ENCODE measurements at regions not wholly inside any gene's neighbourhood (a gene's known extent, or its start where the extent isn't known, plus 50 kb on each side); places are given as distances from the start of the nearest gene placed in this dataset.

DNA sequence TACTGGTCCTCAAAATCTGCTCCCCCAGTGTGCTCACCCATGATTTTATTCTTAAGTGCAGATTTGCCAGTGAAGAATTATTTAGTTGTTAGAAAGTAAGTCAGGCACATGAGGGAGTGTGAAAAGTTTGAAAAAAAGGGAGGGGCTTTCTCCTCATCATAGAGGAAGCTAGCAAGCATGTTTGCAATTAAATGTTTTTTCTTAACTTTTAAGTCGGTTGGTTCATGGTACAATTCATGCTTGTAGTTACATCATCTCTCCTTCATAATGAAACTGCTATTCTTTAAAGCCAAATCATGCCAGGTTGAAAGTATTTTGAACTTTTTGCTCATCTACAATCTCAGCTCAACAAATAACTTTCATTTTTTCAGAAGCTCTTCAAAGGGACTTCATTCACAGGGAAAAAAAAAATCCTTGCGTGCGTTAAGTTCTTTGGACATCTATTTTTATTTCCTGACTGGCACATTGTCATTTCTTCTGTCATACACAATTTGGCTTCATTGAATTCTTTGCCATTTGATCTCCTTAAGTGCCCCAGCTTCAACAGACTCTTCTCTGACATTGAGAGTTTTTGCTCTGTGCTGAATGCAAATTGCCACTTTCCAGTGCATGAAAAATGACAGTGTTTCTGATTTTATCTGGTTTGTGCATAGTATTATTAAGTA lies 456.9 kb downstream of the TMEM232 start:
- ChIA-PET POLR2A (no interaction called here), RAD21 (ENCODE audit: low non-redundant PET in 1 of 2, low total read pairs in 2 of 2, uncharacterized antibody in 2 of 2, unreplicated experiment in 2 of 2) (no interaction called here)

DNA sequence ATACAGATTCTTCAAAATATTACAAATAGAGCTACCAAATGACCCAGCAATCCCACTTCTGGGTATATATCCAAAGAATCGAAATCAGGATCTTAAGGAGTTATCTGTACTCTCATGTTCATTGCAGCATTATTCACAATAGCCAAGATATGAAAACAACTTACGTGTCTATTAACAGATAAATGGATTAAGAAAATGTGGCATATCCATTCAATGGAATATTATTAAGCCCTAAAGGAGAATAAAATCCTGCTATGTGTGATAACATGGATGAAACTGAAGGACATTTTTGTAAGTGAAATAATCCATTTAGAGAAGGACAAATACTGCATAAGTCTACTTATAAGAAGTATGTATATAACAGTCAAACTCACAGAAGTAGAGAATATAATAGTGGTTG lies 450.6 kb downstream of the TMEM232 start:
- CTCF ChIA-PET, result no interaction called here
- DNase-seq (ENCODE audit: low read depth, low spot score) (no peak), ATAC-seq (no peak)
- Histone ChIP-seq H4K20me1 (ENCODE audit: insufficient read depth) (no peaks in the 10 kb centered on the region), H3K36me3 (ENCODE audit: control insufficient read depth in 1 of 2, insufficient read depth in 2 of 2, low read length in 2 of 2) (no peaks in the 10 kb centered on the region), H3K79me2 (ENCODE audit: insufficient read depth, low read length) (no peaks in the 10 kb centered on the region), H3K4me1 (ENCODE audit: control insufficient read depth in 1 of 2, insufficient read depth in 2 of 2, low read length in 2 of 2) (no peaks in the 10 kb centered on the region), H3K4me2 (ENCODE audit: low read length) (no peak overlapping the region), H2AFZ (ENCODE audit: low read depth, low read length, poor library complexity, severe bottlenecking) (no peak overlapping the region), H3K4me3 (replicated peaks in 1 of 2; ENCODE audit: low read depth in 1 of 2, low read length in 2 of 2) (no peak overlapping the region), H3K9me3 (ENCODE audit: control insufficient read depth in 1 of 2, insufficient read depth in 1 of 2, low read depth in 1 of 2, low read length in 2 of 2) (no peaks in the 10 kb centered on the region), H3K27ac (ENCODE audit: low read depth, low read length) (no peak overlapping the region), H3K9me2 (ENCODE audit: insufficient read depth) (no peaks in the 10 kb centered on the region), H3K9ac (ENCODE audit: low read length) (no peak overlapping the region), H3K27me3 (ENCODE audit: insufficient read depth, low read length) (no peaks in the 10 kb centered on the region)
- RAD21 ChIA-PET (ENCODE audit: low non-redundant PET in 1 of 2, low total read pairs in 2 of 2, uncharacterized antibody in 2 of 2, unreplicated experiment in 2 of 2), result no interaction called here
- BruUV-seq (replicated peaks), result no TSS peak
- TF ChIP-seq ZFX (IDR thresholded peaks at IDR 0.05) (no peak), SIN3A (IDR thresholded peaks at IDR 0.05; ENCODE audit: low read depth) (no peak), YY1 (IDR thresholded peaks at IDR 0.05; ENCODE audit: extremely low read depth, insufficient replicate concordance, low read depth, low read length) (no peak), CEBPB (IDR thresholded peaks at IDR 0.05; ENCODE audit: low read depth) (no peak), SRF (IDR thresholded peaks at IDR 0.05; ENCODE audit: low read depth) (no peak), EZH2phosphoT487 (IDR thresholded peaks at IDR 0.05; ENCODE audit: borderline replicate concordance) (no peak), POLR2AphosphoS5 (IDR thresholded peaks at IDR 0.05; ENCODE audit: low read depth, low read length) (no peak), ELF1 (IDR thresholded peaks at IDR 0.05; ENCODE audit: borderline replicate concordance, low read depth) (no peak), EGR1 (IDR thresholded peaks at IDR 0.05; ENCODE audit: low read depth) (no peak)
- TF ChIP-seq, protein P1, sequence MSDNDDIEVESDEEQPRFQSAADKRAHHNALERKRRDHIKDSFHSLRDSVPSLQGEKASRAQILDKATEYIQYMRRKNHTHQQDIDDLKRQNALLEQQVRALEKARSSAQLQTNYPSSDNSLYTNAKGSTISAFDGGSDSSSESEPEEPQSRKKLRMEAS (IDR thresholded peaks at IDR 0.05), result no peak
- TF ChIP-seq, protein P2, sequence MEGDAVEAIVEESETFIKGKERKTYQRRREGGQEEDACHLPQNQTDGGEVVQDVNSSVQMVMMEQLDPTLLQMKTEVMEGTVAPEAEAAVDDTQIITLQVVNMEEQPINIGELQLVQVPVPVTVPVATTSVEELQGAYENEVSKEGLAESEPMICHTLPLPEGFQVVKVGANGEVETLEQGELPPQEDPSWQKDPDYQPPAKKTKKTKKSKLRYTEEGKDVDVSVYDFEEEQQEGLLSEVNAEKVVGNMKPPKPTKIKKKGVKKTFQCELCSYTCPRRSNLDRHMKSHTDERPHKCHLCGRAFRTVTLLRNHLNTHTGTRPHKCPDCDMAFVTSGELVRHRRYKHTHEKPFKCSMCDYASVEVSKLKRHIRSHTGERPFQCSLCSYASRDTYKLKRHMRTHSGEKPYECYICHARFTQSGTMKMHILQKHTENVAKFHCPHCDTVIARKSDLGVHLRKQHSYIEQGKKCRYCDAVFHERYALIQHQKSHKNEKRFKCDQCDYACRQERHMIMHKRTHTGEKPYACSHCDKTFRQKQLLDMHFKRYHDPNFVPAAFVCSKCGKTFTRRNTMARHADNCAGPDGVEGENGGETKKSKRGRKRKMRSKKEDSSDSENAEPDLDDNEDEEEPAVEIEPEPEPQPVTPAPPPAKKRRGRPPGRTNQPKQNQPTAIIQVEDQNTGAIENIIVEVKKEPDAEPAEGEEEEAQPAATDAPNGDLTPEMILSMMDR (IDR thresholded peaks at IDR 0.05 in 2 of 3, conservative IDR thresholded peaks at IDR 0.05 in 1 of 3; ENCODE audit: borderline replicate concordance in 1 of 3, insufficient read depth in 1 of 3, low read depth in 2 of 3, low read length in 2 of 3), result no peak
- TF ChIP-seq, protein P3, sequence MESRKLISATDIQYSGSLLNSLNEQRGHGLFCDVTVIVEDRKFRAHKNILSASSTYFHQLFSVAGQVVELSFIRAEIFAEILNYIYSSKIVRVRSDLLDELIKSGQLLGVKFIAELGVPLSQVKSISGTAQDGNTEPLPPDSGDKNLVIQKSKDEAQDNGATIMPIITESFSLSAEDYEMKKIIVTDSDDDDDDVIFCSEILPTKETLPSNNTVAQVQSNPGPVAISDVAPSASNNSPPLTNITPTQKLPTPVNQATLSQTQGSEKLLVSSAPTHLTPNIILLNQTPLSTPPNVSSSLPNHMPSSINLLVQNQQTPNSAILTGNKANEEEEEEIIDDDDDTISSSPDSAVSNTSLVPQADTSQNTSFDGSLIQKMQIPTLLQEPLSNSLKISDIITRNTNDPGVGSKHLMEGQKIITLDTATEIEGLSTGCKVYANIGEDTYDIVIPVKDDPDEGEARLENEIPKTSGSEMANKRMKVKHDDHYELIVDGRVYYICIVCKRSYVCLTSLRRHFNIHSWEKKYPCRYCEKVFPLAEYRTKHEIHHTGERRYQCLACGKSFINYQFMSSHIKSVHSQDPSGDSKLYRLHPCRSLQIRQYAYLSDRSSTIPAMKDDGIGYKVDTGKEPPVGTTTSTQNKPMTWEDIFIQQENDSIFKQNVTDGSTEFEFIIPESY (IDR thresholded peaks at IDR 0.05; ENCODE audit: extremely low read depth, insufficient replicate concordance, low read length), result no peak
- POLR2A ChIA-PET, result no interaction called here
- intact Hi-C loops (cut with micrococcal nuclease), result no loop called here

More for the DNA sequence above, 456.9 kb downstream of the TMEM232 start:
- Histone ChIP-seq H2AFZ (ENCODE audit: low read depth, low read length, poor library complexity, severe bottlenecking) (no peak overlapping the region), H3K27me3 (ENCODE audit: insufficient read depth, low read length) (no peaks in the 10 kb centered on the region), H3K4me3 (replicated peaks in 1 of 2; ENCODE audit: low read depth in 1 of 2, low read length in 2 of 2) (no peak overlapping the region), H3K9me3 (ENCODE audit: control insufficient read depth in 1 of 2, insufficient read depth in 1 of 2, low read depth in 1 of 2, low read length in 2 of 2) (no peaks in the 10 kb centered on the region), H4K20me1 (ENCODE audit: insufficient read depth) (no peaks in the 10 kb centered on the region), H3K79me2 (ENCODE audit: insufficient read depth, low read length) (no peaks in the 10 kb centered on the region), H3K36me3 (ENCODE audit: control insufficient read depth in 1 of 2, insufficient read depth in 2 of 2, low read length in 2 of 2) (no peaks in the 10 kb centered on the region), H3K9ac (ENCODE audit: low read length) (no peak overlapping the region), H3K9me2 (ENCODE audit: insufficient read depth) (no peaks in the 10 kb centered on the region), H3K4me2 (ENCODE audit: low read length) (no peak overlapping the region), H3K27ac (ENCODE audit: low read depth, low read length) (no peak overlapping the region), H3K4me1 (ENCODE audit: control insufficient read depth in 1 of 2, insufficient read depth in 2 of 2, low read length in 2 of 2) (no peaks in the 10 kb centered on the region)
- DNase-seq (ENCODE audit: low read depth, low spot score) (no peak), ATAC-seq (no peak)
- intact Hi-C loops (cut with micrococcal nuclease), result no loop called here
- CTCF ChIA-PET, result no interaction called here
- BruUV-seq (replicated peaks), result no TSS peak
- no peak for TF ChIP-seq CEBPB (IDR thresholded peaks at IDR 0.05; ENCODE audit: low read depth)
